Naive thymus-derived CD4-positive, alpha-beta T cell (primary cell): ENCODE measurements at regions not wholly inside any gene's neighbourhood (a gene's known extent, or its start where the extent isn't known, plus 50 kb on each side); places are given as distances from the start of the nearest gene placed in this dataset. TPM values are rescaled to one million over a fixed set of nuclear protein-coding genes. Genes with fewer than 3 reads are reported as not detected.

ENCODE experiments used
- microRNA-seq: library from miRNA; unstranded; fragments of <30 nt; microRNA quantifications from one replicate; pipeline ENCODE4 v1.2.0, GENCODE V29; 2022; ENCODE audit warnings: borderline microRNAs expressed

Small RNA genes in the stretch of these regions (microRNA-seq; reads per million reads assigned to microRNA genes)
- gene MIR325 = not detected
- gene MIR384 = not detected
